ENCODE measurements at regions not wholly inside any gene's neighbourhood (a gene's known extent, or its start where the extent isn't known, plus 50 kb on each side); places are given as distances from the start of the nearest gene placed in this dataset.

DNA sequence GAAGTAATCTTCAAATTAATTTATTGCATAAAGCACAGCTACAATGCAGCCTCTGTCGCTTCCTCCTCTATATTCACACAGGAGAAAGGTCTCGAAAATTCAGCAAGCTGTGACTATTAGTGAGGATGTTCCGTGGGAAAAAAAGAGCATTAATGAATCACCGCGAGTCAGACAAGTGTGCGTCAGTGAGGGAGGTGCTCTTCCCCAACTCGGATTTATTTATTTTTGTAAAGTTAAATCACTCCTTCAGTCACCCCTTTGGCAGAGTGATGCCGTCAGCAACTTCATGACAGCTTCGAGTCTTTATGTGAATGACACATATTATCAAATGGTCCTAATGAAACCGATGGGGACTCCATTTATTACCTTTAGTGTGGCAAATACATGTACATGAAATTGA, 648.9 kb upstream of the SALL3 start:
- H3K27me3 ChIP-seq (ENCODE audit: control insufficient read depth, insufficient read depth, low read length): no peaks in the 10 kb centered on the region
- H3K9ac ChIP-seq (ENCODE audit: low read depth, low read length): no peak overlapping the region
- no peaks in the 10 kb centered on the region for H3K9me3 ChIP-seq (ENCODE audit: control insufficient read depth, insufficient read depth, low read length)
- no peak overlapping the region for H3K4me3 ChIP-seq (ENCODE audit: low read depth, low read length)
- H3K4me1 ChIP-seq (ENCODE audit: control insufficient read depth, insufficient read depth, low read length): no peaks in the 10 kb centered on the region
- no peak overlapping the region for H3K27ac ChIP-seq (ENCODE audit: low read depth, low read length)
- no peaks in the 10 kb centered on the region for H3K36me3 ChIP-seq (ENCODE audit: control insufficient read depth, insufficient read depth, low read length)

DNA sequence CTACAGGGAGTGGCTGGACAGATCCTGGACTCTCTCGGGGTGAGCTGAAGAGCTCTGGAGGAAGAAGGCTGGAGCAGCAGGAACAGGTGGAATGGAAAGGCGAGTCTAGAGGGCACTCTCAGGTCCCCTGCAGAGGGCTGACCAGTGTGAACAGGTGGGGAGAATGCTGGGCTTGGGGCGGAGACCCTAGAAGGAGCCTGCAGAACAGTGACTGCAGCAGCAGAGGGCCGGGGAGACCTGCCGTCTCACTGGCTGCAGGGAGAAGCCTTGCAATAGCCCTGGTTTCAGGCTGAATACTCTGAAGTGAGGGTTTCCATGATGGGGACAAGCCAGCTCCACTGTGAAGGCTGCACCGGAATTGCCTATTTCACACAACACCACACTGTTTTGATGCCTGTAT, 626.7 kb upstream of the SALL3 start:
- Histone ChIP-seq H3K27me3 (ENCODE audit: control insufficient read depth, insufficient read depth, low read length) (no peaks in the 10 kb centered on the region), H3K9ac (ENCODE audit: low read depth, low read length) (no peak overlapping the region), H3K9me3 (ENCODE audit: control insufficient read depth, insufficient read depth, low read length) (0 out of 2 replicates have a peak, but pooled peaks cover 6% of the 10 kb centered on the region), H3K4me3 (ENCODE audit: low read depth, low read length) (no peak overlapping the region), H3K27ac (ENCODE audit: low read depth, low read length) (no peak overlapping the region), H3K4me1 (ENCODE audit: control insufficient read depth, insufficient read depth, low read length) (no peaks in the 10 kb centered on the region), H3K36me3 (ENCODE audit: control insufficient read depth, insufficient read depth, low read length) (no peaks in the 10 kb centered on the region)

GRCh38 chr18:78362198-78362597, 617.4 kb upstream of the SALL3 start:
- H3K4me1 ChIP-seq (ENCODE audit: control insufficient read depth, insufficient read depth, low read length): no peaks in the 10 kb centered on the region
- H3K27ac ChIP-seq (ENCODE audit: low read depth, low read length): no peak overlapping the region
- no peaks in the 10 kb centered on the region for H3K9me3 ChIP-seq (ENCODE audit: control insufficient read depth, insufficient read depth, low read length)
- H3K4me3 ChIP-seq (ENCODE audit: low read depth, low read length): no peak overlapping the region
- no peaks in the 10 kb centered on the region for H3K36me3 ChIP-seq (ENCODE audit: control insufficient read depth, insufficient read depth, low read length)
- H3K9ac ChIP-seq (ENCODE audit: low read depth, low read length): no peak overlapping the region
- no peaks in the 10 kb centered on the region for H3K27me3 ChIP-seq (ENCODE audit: control insufficient read depth, insufficient read depth, low read length)

GRCh38 chr18:78363556-78364387, 615.8 kb upstream of the SALL3 start:
- no peak overlapping the region for H3K27ac ChIP-seq (ENCODE audit: low read depth, low read length)
- H3K4me1 ChIP-seq (ENCODE audit: control insufficient read depth, insufficient read depth, low read length): no peaks in the 10 kb centered on the region
- no peaks in the 10 kb centered on the region for H3K27me3 ChIP-seq (ENCODE audit: control insufficient read depth, insufficient read depth, low read length)
- no peak overlapping the region for H3K9ac ChIP-seq (ENCODE audit: low read depth, low read length)
- no peaks in the 10 kb centered on the region for H3K9me3 ChIP-seq (ENCODE audit: control insufficient read depth, insufficient read depth, low read length)
- H3K36me3 ChIP-seq (ENCODE audit: control insufficient read depth, insufficient read depth, low read length): no peaks in the 10 kb centered on the region
- H3K4me3 ChIP-seq (ENCODE audit: low read depth, low read length): no peak overlapping the region

- no peak overlapping the region for H3K9ac ChIP-seq (ENCODE audit: low read depth, low read length)
- H3K4me3 ChIP-seq (ENCODE audit: low read depth, low read length): no peak overlapping the region
- no peaks in the 10 kb centered on the region for H3K9me3 ChIP-seq (ENCODE audit: control insufficient read depth, insufficient read depth, low read length)
- H3K36me3 ChIP-seq (ENCODE audit: control insufficient read depth, insufficient read depth, low read length): no peaks in the 10 kb centered on the region
- H3K4me1 ChIP-seq (ENCODE audit: control insufficient read depth, insufficient read depth, low read length): no peaks in the 10 kb centered on the region
- H3K27ac ChIP-seq (ENCODE audit: low read depth, low read length): no peak overlapping the region
- H3K27me3 ChIP-seq (ENCODE audit: control insufficient read depth, insufficient read depth, low read length): no peaks in the 10 kb centered on the region
Observed at GRCh38 chr18:78364388-78364960, 615.1 kb upstream of the SALL3 start.

DNA sequence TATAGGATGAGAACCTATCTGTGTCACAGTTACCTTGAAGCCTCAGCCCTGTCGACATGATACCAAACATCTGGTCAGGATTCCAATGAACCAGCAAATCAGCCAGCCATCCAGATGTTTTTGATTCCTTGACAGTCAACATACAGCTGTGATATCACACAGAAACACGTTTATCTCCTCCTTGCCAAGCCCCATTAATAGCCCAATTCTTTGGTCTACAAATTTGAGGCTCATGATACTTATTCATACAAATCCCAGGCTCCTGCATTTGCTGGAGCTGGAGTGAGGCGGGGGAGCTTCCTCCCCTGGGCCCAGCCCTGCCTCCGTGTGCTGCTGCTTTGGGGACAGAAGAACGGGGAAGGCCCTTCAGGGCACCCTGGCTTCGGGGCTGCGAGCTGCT, 611.6 kb upstream of the SALL3 start:
- Histone ChIP-seq H3K27ac (ENCODE audit: low read depth, low read length) (no peak overlapping the region), H3K4me1 (ENCODE audit: control insufficient read depth, insufficient read depth, low read length) (no peaks in the 10 kb centered on the region), H3K9me3 (ENCODE audit: control insufficient read depth, insufficient read depth, low read length) (no peaks in the 10 kb centered on the region), H3K4me3 (ENCODE audit: low read depth, low read length) (no peak overlapping the region), H3K36me3 (ENCODE audit: control insufficient read depth, insufficient read depth, low read length) (no peaks in the 10 kb centered on the region), H3K9ac (ENCODE audit: low read depth, low read length) (no peak overlapping the region), H3K27me3 (ENCODE audit: control insufficient read depth, insufficient read depth, low read length) (no peaks in the 10 kb centered on the region)

DNA sequence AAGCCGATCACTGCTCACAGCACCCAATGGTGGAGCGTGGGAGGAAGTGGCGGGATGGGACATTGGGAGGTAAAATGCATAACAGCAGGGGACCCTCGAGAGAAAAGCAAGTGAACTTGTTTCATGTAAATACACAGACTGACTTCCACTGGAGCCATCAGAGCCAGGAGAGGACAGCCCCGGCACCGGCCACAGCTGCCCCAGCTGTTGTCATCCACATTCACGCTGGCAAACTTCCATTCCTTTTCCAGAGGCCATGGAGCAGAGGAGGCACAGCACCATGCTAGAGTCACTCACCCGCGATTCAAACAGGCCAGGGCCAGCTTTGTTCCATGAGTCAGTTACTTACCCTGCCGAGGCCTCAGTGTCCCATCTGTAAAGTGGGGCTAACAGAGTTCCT, 610.9 kb upstream of the SALL3 start:
- H3K9me3 ChIP-seq (ENCODE audit: control insufficient read depth, insufficient read depth, low read length): no peaks in the 10 kb centered on the region
- no peak overlapping the region for H3K4me3 ChIP-seq (ENCODE audit: low read depth, low read length)
- no peaks in the 10 kb centered on the region for H3K36me3 ChIP-seq (ENCODE audit: control insufficient read depth, insufficient read depth, low read length)
- no peak overlapping the region for H3K27ac ChIP-seq (ENCODE audit: low read depth, low read length)
- H3K27me3 ChIP-seq (ENCODE audit: control insufficient read depth, insufficient read depth, low read length): no peaks in the 10 kb centered on the region
- H3K4me1 ChIP-seq (ENCODE audit: control insufficient read depth, insufficient read depth, low read length): no peaks in the 10 kb centered on the region
- no peak overlapping the region for H3K9ac ChIP-seq (ENCODE audit: low read depth, low read length)

DNA sequence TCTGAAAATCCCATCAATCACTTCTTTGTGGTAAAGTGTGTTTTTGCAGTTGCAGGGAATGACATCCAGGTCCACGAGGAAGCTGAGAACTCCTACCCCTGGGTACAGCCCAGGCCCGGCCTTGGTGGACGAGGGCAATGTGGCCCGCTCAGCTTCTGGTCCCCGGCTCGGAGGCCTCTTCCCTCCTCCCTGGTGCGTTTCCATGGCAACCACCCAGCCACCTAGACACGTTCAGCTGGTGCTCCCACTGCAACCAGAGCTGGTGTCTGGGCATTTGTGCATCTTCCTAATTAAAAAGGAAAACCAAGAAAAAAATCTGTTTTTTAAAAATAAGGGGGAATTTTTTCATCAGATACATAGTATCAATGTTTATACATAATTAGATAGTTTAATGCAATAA, 603.6 kb upstream of the SALL3 start:
- H3K9me3 ChIP-seq (ENCODE audit: control insufficient read depth, insufficient read depth, low read length): no peaks in the 10 kb centered on the region
- H3K4me3 ChIP-seq (ENCODE audit: low read depth, low read length): no peak overlapping the region
- no peaks in the 10 kb centered on the region for H3K36me3 ChIP-seq (ENCODE audit: control insufficient read depth, insufficient read depth, low read length)
- no peak overlapping the region for H3K27ac ChIP-seq (ENCODE audit: low read depth, low read length)
- no peak overlapping the region for H3K9ac ChIP-seq (ENCODE audit: low read depth, low read length)
- no peaks in the 10 kb centered on the region; the same call in 1 of the 2 replicates for H3K4me1 ChIP-seq (ENCODE audit: control insufficient read depth, insufficient read depth, low read length)
- no peaks in the 10 kb centered on the region for H3K27me3 ChIP-seq (ENCODE audit: control insufficient read depth, insufficient read depth, low read length)

DNA sequence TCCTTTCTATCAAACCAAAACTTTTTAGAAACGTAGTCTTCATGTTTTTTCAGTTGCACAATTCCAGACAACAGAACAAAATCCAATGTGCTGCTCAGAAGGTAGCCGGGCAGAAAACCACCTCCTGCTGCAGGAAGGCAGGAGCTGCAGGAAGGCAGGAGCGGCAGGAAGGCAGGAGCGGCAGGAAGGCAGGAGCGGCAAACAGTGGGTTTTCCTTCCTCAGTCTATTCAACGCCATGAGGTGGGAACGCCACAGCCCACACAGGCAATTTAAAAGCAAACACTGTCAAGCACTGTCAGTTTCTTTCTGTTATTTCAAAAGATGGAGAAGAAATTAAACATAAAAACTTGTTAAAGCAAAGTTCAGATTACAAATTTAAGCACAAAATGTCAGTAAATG, 601.2 kb upstream of the SALL3 start:
- no peak overlapping the region for H3K27ac ChIP-seq (ENCODE audit: low read depth, low read length)
- no peak overlapping the region for H3K4me3 ChIP-seq (ENCODE audit: low read depth, low read length)
- H3K36me3 ChIP-seq (ENCODE audit: control insufficient read depth, insufficient read depth, low read length): no peaks in the 10 kb centered on the region
- no peaks in the 10 kb centered on the region; the same call in 1 of the 2 replicates for H3K4me1 ChIP-seq (ENCODE audit: control insufficient read depth, insufficient read depth, low read length)
- no peak overlapping the region for H3K9ac ChIP-seq (ENCODE audit: low read depth, low read length)
- no peaks in the 10 kb centered on the region for H3K9me3 ChIP-seq (ENCODE audit: control insufficient read depth, insufficient read depth, low read length)
- no peaks in the 10 kb centered on the region for H3K27me3 ChIP-seq (ENCODE audit: control insufficient read depth, insufficient read depth, low read length)

DNA sequence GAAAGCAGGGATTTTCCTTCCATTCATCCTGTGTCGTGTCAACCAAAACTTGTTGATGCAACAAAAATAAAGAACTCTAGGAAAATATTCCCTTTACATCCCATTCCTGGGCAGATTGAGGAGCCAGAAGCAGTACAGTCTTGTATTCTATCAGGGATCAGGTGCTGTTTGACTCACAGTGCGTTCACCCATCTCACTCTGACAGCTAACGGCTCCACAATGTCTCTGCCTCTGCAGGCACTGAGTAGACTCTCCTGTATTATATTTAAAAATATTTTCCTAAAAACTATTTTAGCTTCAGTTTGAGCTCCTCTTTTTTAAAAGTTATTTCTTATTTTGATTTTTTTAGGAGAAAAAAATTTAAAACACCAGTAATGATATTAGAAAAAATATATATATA, 600.6 kb upstream of the SALL3 start:
- H3K4me3 ChIP-seq (ENCODE audit: low read depth, low read length): no peak overlapping the region
- H3K27me3 ChIP-seq (ENCODE audit: control insufficient read depth, insufficient read depth, low read length): no peaks in the 10 kb centered on the region
- no peak overlapping the region for H3K9ac ChIP-seq (ENCODE audit: low read depth, low read length)
- no peaks in the 10 kb centered on the region; the same call in 1 of the 2 replicates for H3K4me1 ChIP-seq (ENCODE audit: control insufficient read depth, insufficient read depth, low read length)
- no peak overlapping the region for H3K27ac ChIP-seq (ENCODE audit: low read depth, low read length)
- H3K36me3 ChIP-seq (ENCODE audit: control insufficient read depth, insufficient read depth, low read length): no peaks in the 10 kb centered on the region
- no peaks in the 10 kb centered on the region for H3K9me3 ChIP-seq (ENCODE audit: control insufficient read depth, insufficient read depth, low read length)

DNA sequence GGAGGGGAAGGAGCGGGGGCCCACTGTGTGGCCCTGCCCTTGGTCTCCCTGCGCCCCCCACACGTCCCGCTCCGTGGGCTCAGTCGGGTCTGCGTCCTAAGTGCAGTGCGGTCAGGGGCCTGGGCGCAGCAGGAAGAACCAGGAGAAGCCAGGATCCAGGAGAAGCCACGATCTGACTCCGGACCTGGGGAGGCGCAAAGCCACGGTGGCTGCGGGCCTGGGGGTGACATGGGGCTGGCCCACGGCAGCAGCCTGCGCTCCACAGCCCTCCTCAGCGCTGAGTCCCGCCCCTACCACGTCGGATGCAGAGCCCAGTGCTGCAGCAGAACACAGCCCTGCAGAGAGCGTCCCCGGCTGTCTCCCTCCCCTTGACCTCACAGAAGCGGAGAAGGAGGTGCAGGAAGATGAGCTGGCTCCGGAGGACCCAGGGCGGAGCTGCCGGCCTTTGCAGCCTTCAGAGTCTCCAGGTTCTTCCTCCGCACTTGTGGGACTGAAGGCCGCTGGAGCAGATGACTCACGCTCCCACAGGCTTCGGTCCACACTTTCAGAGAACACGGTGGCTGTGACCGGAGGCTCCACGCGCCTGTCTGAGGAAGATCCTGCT, 589.2 kb upstream of the SALL3 start:
- Histone ChIP-seq H3K27me3 (ENCODE audit: control insufficient read depth, insufficient read depth, low read length) (no peaks in the 10 kb centered on the region), H3K9ac (ENCODE audit: low read depth, low read length) (no peak overlapping the region), H3K36me3 (ENCODE audit: control insufficient read depth, insufficient read depth, low read length) (no peaks in the 10 kb centered on the region), H3K27ac (ENCODE audit: low read depth, low read length) (no peak overlapping the region), H3K4me1 (ENCODE audit: control insufficient read depth, insufficient read depth, low read length) (no peaks in the 10 kb centered on the region), H3K9me3 (ENCODE audit: control insufficient read depth, insufficient read depth, low read length) (no peaks in the 10 kb centered on the region), H3K4me3 (ENCODE audit: low read depth, low read length) (no peak overlapping the region)

All from HUES48 (cell line).